HepG2 (cell line): ENCODE measurements at regions not wholly inside any gene's neighbourhood (a gene's known extent, or its start where the extent isn't known, plus 50 kb on each side); places are given as distances from the start of the nearest gene placed in this dataset.

ENCODE experiments used
- EZH2 ChIP-seq: conservative IDR thresholded peaks from 2 replicates; pipeline ENCODE4 v1.6.1; 2012; ENCODE audit warnings: mild to moderate bottlenecking, low read depth, low read length, moderate library complexity
- NAIF1 ChIP-seq: sonication (generic); formaldehyde crosslinking; IDR thresholded peaks from 2 replicates; pipeline ENCODE4 v1.5.0; 2020; ENCODE audit warnings: mild to moderate bottlenecking, missing genetic modification reagents, borderline replicate concordance
- NFYB ChIP-seq: sonication (generic); formaldehyde crosslinking; IDR thresholded peaks from 2 replicates; pipeline ENCODE4 v1.4.0; 2020; ENCODE audit warnings: missing genetic modification reagents
- PRPF4 ChIP-seq: fragments of 200-400 bp; formaldehyde crosslinking; IDR thresholded peaks from 2 replicates; pipeline ENCODE4 v1.6.1; 2016; ENCODE audit warnings: low read length, low read depth; ENCODE audit not compliant: poor library complexity, severe bottlenecking
- ZZZ3 ChIP-seq: sonication (generic); formaldehyde crosslinking; IDR thresholded peaks from 2 replicates; pipeline ENCODE4 v1.4.0; 2020; ENCODE audit warnings: missing genetic modification reagents, mild to moderate bottlenecking, borderline replicate concordance
- TF ChIP-seq, protein P1 (sequence below): sonication (generic); formaldehyde crosslinking; IDR thresholded peaks from 2 replicates; pipeline ENCODE4 v1.5.0; 2020; ENCODE audit warnings: mild to moderate bottlenecking, missing genetic modification reagents, moderate library complexity
- TF ChIP-seq, protein P2 (sequence below): IDR thresholded peaks from 2 replicates; pipeline ENCODE4 v1.6.1; 2012; ENCODE audit warnings: inconsistent platforms
- TF ChIP-seq, protein P3 (sequence below): sonication (generic); formaldehyde crosslinking; IDR thresholded peaks from 2 replicates; pipeline ENCODE4 v1.4.0; 2020; ENCODE audit warnings: missing genetic modification reagents

DNA sequence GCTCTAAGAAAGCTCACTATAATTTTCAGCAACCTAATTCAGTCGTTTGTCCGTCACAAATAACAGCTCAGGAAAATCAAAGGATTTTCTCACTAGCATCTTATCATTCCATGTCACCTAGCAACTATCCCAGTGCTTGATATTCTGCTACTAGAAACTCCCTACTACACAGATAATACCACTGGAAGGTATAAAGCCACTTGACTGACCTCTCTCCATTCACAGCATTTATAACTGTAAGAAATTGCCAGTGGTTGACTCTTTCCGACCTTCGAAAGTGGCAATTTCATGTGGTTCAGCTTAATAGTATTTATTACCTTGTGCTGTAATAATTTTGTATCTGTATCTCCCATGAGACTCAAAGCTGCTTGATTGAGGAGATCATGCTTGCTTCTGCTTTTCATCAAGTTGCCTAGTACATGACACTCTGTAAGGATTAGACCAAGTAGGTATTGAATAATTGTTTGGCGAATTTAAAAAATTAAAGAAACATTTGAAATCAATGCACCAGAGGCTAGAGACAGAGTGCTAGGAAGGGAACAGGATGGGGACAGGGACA lies 79.6 kb upstream of the TACR1 start:
- TF ChIP-seq, protein P1, sequence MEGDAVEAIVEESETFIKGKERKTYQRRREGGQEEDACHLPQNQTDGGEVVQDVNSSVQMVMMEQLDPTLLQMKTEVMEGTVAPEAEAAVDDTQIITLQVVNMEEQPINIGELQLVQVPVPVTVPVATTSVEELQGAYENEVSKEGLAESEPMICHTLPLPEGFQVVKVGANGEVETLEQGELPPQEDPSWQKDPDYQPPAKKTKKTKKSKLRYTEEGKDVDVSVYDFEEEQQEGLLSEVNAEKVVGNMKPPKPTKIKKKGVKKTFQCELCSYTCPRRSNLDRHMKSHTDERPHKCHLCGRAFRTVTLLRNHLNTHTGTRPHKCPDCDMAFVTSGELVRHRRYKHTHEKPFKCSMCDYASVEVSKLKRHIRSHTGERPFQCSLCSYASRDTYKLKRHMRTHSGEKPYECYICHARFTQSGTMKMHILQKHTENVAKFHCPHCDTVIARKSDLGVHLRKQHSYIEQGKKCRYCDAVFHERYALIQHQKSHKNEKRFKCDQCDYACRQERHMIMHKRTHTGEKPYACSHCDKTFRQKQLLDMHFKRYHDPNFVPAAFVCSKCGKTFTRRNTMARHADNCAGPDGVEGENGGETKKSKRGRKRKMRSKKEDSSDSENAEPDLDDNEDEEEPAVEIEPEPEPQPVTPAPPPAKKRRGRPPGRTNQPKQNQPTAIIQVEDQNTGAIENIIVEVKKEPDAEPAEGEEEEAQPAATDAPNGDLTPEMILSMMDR (CRISPR knock-in tag) = no peak
- TF ChIP-seq NAIF1 (CRISPR knock-in tag) = no peak
- no peak for TF ChIP-seq NFYB (CRISPR knock-in tag)
- TF ChIP-seq EZH2 = no peak
- TF ChIP-seq PRPF4 = no peak
- TF ChIP-seq, protein P2, sequence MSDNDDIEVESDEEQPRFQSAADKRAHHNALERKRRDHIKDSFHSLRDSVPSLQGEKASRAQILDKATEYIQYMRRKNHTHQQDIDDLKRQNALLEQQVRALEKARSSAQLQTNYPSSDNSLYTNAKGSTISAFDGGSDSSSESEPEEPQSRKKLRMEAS = no peak
- TF ChIP-seq, protein P3, sequence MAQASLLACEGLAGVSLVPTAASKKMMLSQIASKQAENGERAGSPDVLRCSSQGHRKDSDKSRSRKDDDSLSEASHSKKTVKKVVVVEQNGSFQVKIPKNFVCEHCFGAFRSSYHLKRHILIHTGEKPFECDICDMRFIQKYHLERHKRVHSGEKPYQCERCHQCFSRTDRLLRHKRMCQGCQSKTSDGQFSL (CRISPR knock-in tag) = no peak
- no peak for TF ChIP-seq ZZZ3 (CRISPR knock-in tag)
